K562 (cell line): ENCODE measurements at regions not wholly inside any gene's neighbourhood (a gene's known extent, or its start where the extent isn't known, plus 50 kb on each side); places are given as distances from the start of the nearest gene placed in this dataset.
A peak's percentile ranks its signal among the peaks of the same experiment; 100 is the strongest.

Source experiments
- ATAC-seq: fragments of 200-7000 bp; cut with Tn5 transposase; 3 replicates; pipeline ENCODE4 v1.9.1; 2020; ENCODE audit warnings: moderate library complexity
- BruUV-seq: library from RNA; stranded (reverse); fragments of 400-500 nt; replicated peaks from 2 replicates; lab custom pipeline; 2021; lab: Mats Ljungman, UMichigan
- CTCF ChIA-PET: fragments of 300-600 bp; formaldehyde crosslinking; extraction: SDS; loops from one replicate; lab custom pipeline; 2021; ENCODE audit warnings: low intra/inter-chr PET ratio; lab: Yijun Ruan, JAX
- POLR2A ChIA-PET: fragments of 300-600, 350-650 bp; sonication (Branson Sonifier 250); formaldehyde crosslinking; extraction: SDS; loops from one replicate; lab custom pipeline; 2021; ENCODE audit warnings: antibody characterized with exemption, inconsistent platforms; lab: Yijun Ruan, JAX
- DNase-seq, 4 experiments: peaks; one replicate each; pipeline versions ENCODE4 v3.0.0 to v3.0.0-alpha.2; 2011 to 2018; ENCODE audit warnings: low spot score in 3 of 4, mixed read lengths in 3 of 4; ENCODE audit errors: extremely low read depth in 1 of 4
- FAIRE-seq: peaks from 2 replicates; lab custom pipeline; 2011; peaks lifted over from hg19 to GRCh38; lab: Jason Lieb, UNC
- H2AFZ ChIP-seq: 2 replicates; pipeline ENCODE4 v1.6.0; 2011; ENCODE audit warnings: low read depth, low read length, control low read depth, inconsistent platforms
- H3K27ac ChIP-seq: fragments of 200-600 bp; 3 replicates; pipeline ENCODE4 v1.8.0; 2011; ENCODE audit warnings: low read depth, mild to moderate bottlenecking, control low read depth, inconsistent platforms, low read length, moderate library complexity, mixed read lengths; ENCODE audit errors: extremely low read depth
- H3K27me3 ChIP-seq, 2 experiments: fragments of 300-600 bp in 1 of 2; 2 replicates in 1 of 2; 3 replicates in 1 of 2; pipeline versions ENCODE4 v1.6.0 to v1.8.0; 2011; ENCODE audit warnings: inconsistent platforms in 2 of 2, low read length in 2 of 2, mild to moderate bottlenecking in 1 of 2, mixed read lengths in 1 of 2, moderate library complexity in 1 of 2; ENCODE audit not compliant: control insufficient read depth in 2 of 2, insufficient read depth in 2 of 2
- H3K36me3 ChIP-seq: fragments of 300-600 bp; 3 replicates; pipeline ENCODE4 v1.8.0; 2011; ENCODE audit warnings: mild to moderate bottlenecking, low read length, inconsistent platforms; ENCODE audit not compliant: control insufficient read depth, insufficient read depth
- H3K4me1 ChIP-seq, 2 experiments: fragments of 200-600 bp in 1 of 2; replicated peaks in 1 of 2; 2 replicates in 1 of 2; 3 replicates in 1 of 2; pipeline versions ENCODE4 v1.5.1 to v1.8.0; 2011; ENCODE audit warnings: inconsistent platforms in 2 of 2, low read length in 2 of 2, mild to moderate bottlenecking in 1 of 2, mixed read lengths in 1 of 2, moderate library complexity in 1 of 2; ENCODE audit not compliant: control insufficient read depth in 2 of 2, insufficient read depth in 2 of 2
- H3K4me2 ChIP-seq: 2 replicates; pipeline ENCODE4 v1.6.1; 2011; ENCODE audit warnings: low read length, control low read depth, inconsistent platforms, mixed read lengths; ENCODE audit not compliant: insufficient read depth
- H3K4me3 ChIP-seq: fragments of 200-600 bp; sonication (generic), shearing (Covaris generic); 2 replicates; pipeline ENCODE4 v1.5.1; 2016; ENCODE audit warnings: control low read depth, inconsistent platforms
- H3K79me2 ChIP-seq: fragments of 200-600 bp; 3 replicates; pipeline ENCODE4 v1.8.0; 2011; ENCODE audit warnings: low read length, inconsistent platforms; ENCODE audit not compliant: control insufficient read depth, insufficient read depth
- H3K9ac ChIP-seq, 2 experiments: 2 replicates each; pipeline versions ENCODE4 v1.6.0 to v1.6.1; 2011; ENCODE audit warnings: low read depth in 2 of 2, low read length in 2 of 2, control low read depth in 1 of 2, inconsistent platforms in 1 of 2, mild to moderate bottlenecking in 1 of 2, mixed read lengths in 1 of 2; ENCODE audit not compliant: insufficient read depth in 1 of 2
- H3K9me1 ChIP-seq: one replicate; pipeline ENCODE4 v1.6.0; 2011; ENCODE audit warnings: inconsistent platforms, mild to moderate bottlenecking, low read length, moderate library complexity; ENCODE audit not compliant: control insufficient read depth, insufficient read depth
- H3K9me3 ChIP-seq: replicated peaks from 2 replicates; pipeline ENCODE4 v1.5.1; 2011; ENCODE audit warnings: low read depth, low read length, inconsistent platforms; ENCODE audit not compliant: control insufficient read depth, insufficient read depth
- H4K20me1 ChIP-seq: replicated peaks from 2 replicates; pipeline ENCODE4 v1.6.1; 2011; ENCODE audit warnings: low read length, inconsistent platforms, mixed read lengths; ENCODE audit not compliant: control insufficient read depth, insufficient read depth
- GABPA ChIP-seq: fragments of 200-800 bp; sonication (Bioruptor generic); conservative IDR thresholded peaks from 2 replicates; pipeline ENCODE4 v1.6.1; 2016; ENCODE audit warnings: low read depth, missing genetic modification characterization, missing compliant biosample characterization
- HMG20A ChIP-seq: fragments of 450-650 bp; formaldehyde crosslinking; conservative IDR thresholded peaks from 2 replicates; pipeline ENCODE4 v1.4.0; 2020; ENCODE audit warnings: mild to moderate bottlenecking, mixed read lengths
- LEF1 ChIP-seq: fragments of 450-650 bp; IDR thresholded peaks from 2 replicates; pipeline ENCODE4 v1.6.1; 2016; ENCODE audit warnings: mild to moderate bottlenecking
- NELFE ChIP-seq: IDR thresholded peaks from 2 replicates; pipeline ENCODE4 v1.6.1; 2011; ENCODE audit warnings: mild to moderate bottlenecking; ENCODE audit not compliant: insufficient read depth, insufficient read length
- NR3C1 ChIP-seq: sonication (generic); formaldehyde crosslinking; IDR thresholded peaks from 2 replicates; pipeline ENCODE4 v1.8.1; 2022; ENCODE audit warnings: missing genetic modification reagents
- NRF1 ChIP-seq, 2 experiments: fragments of 450-650 bp; IDR thresholded peaks in 1 of 2; conservative IDR thresholded peaks in 1 of 2; 2 replicates each; pipeline ENCODE4 v1.6.1; 2014; ENCODE audit warnings: mild to moderate bottlenecking in 2 of 2
- POLR2A ChIP-seq: fragments of 450-650 bp; conservative IDR thresholded peaks from 2 replicates; pipeline ENCODE4 v1.6.1; 2016
- PTTG1 ChIP-seq: fragments of 450-650 bp; IDR thresholded peaks from 2 replicates; pipeline ENCODE4 v1.6.1; 2016; ENCODE audit warnings: low read depth, mild to moderate bottlenecking, missing genetic modification characterization, missing compliant biosample characterization
- TRIM24 ChIP-seq, 2 experiments: fragments of 450-650 bp; IDR thresholded peaks; 2 replicates each; pipeline ENCODE4 v1.6.1; 2016
- ZNF184 ChIP-seq: sonication (generic); formaldehyde crosslinking; IDR thresholded peaks from 2 replicates; pipeline ENCODE4 v1.5.0; 2020; ENCODE audit warnings: missing genetic modification reagents
- ZNF354B ChIP-seq: fragments of 250-450 bp; sonication (Bioruptor Pico); IDR thresholded peaks from 2 replicates; pipeline ENCODE4 v1.4.0; 2020
- ZNF444 ChIP-seq: fragments of 250-450 bp; sonication (Bioruptor Pico); IDR thresholded peaks from 2 replicates; pipeline ENCODE4 v1.4.0; 2020; ENCODE audit warnings: mild to moderate bottlenecking, moderate library complexity
- ZNF644 ChIP-seq: fragments of 200-800 bp; sonication (Bioruptor generic); IDR thresholded peaks from 2 replicates; pipeline ENCODE4 v1.6.1; 2016; ENCODE audit warnings: low read depth, missing genetic modification characterization, missing compliant biosample characterization
- ZNF707 ChIP-seq: fragments of 250-450 bp; sonication (Bioruptor Pico); conservative IDR thresholded peaks from 2 replicates; pipeline ENCODE4 v1.8.0; 2022; ENCODE audit warnings: inconsistent platforms, mild to moderate bottlenecking, moderate library complexity
- WGBS: fragments of 100-300 bp; shearing (Covaris generic); methylation state at CpG from one replicate; pipeline ENCODE4 v1.1.6; 2016; ENCODE audit warnings: low coverage, mixed read lengths; ENCODE audit not compliant: insufficient coverage; ENCODE audit errors: missing lambda C conversion rate; 5-methylcytosine and 5-hydroxymethylcytosine counted together
- in situ Hi-C: fragments of 300-500 bp; cut with MboI; formaldehyde crosslinking; loops from 4 replicates; pipeline ENCODE4 v1.15.0; 2018; ENCODE audit warnings: inconsistent platforms, mixed read lengths
- intact Hi-C: fragments of 100-400 bp; cut with micrococcal nuclease; formaldehyde crosslinking; loops from 2 replicates; pipeline ENCODE4 v1.14.2; 2022
- TF ChIP-seq, protein P1 (sequence below), 2 experiments: IDR thresholded peaks; 2 replicates each; pipeline ENCODE4 v1.6.1; 2011; ENCODE audit warnings: borderline replicate concordance in 1 of 2, control low read depth in 1 of 2, low read depth in 1 of 2, low read length in 1 of 2, mild to moderate bottlenecking in 1 of 2, mixed read lengths in 1 of 2, moderate library complexity in 1 of 2; ENCODE audit not compliant: insufficient read depth in 1 of 2, insufficient read length in 1 of 2, poor library complexity in 1 of 2, severe bottlenecking in 1 of 2; ENCODE audit errors: extremely low read depth in 1 of 2

- Histone ChIP-seq H3K27ac (no peak overlapping the region), H3K36me3 (no peaks in the 10 kb centered on the region)
- in situ Hi-C loops, result no loop called here
- ATAC-seq, result no peak
- TF ChIP-seq POLR2A, result no peak
- no peak for TF ChIP-seq ZNF354B (CRISPR knock-in tag)
- TF ChIP-seq PTTG1, result no peak
- TF ChIP-seq HMG20A, result no peak
- no peak for TF ChIP-seq ZNF444
- TF ChIP-seq ZNF644 (tag), result no peak
- no peak for TF ChIP-seq LEF1
- TF ChIP-seq ZNF707, result no peak
- TF ChIP-seq, all 486 proteins: peak for 0
- Histone ChIP-seq H3K4me2 (no peak overlapping the region), H3K79me2 (peaks cover 5% of the 10 kb centered on the region; the same call in 1 of the 3 replicates), H3K4me3 (no peak overlapping the region), H3K27me3 (no peaks in the 10 kb centered on the region), H3K9ac (no peak overlapping the region), H3K9me1 (no peaks in the 10 kb centered on the region), H2AFZ (no peak overlapping the region), H4K20me1 (no peaks in the 10 kb centered on the region), H3K4me1 (no peaks in the 10 kb centered on the region), H3K9me3 (no peaks in the 10 kb centered on the region)
- ChIA-PET CTCF (no interaction called here), POLR2A (no interaction called here)
- FAIRE-seq (no peak), DNase-seq (no peak)
- 0% methylated on average over 4 of the region's 4 CpGs for WGBS
- intact Hi-C loops, result no loop called here
- BruUV-seq, result no TSS peak
These were observed 889.9 kb upstream of the PHF14 start for GRCh38 chr7:10083766-10084165.

GRCh38 chr7:10085231-10085630 is 888.4 kb upstream of the PHF14 start:
- WGBS, result 4% methylated on average over 9 of the region's 9 CpGs
- H3K27me3 ChIP-seq, result no peaks in the 10 kb centered on the region
- no peaks in the 10 kb centered on the region for H3K4me1 ChIP-seq
- TF ChIP-seq TRIM24 (IDR thresholded peaks at IDR 0.05), result no peak
- no peak for TF ChIP-seq NR3C1 (CRISPR knock-in tag)
- TF ChIP-seq NELFE, result no peak
- no peak for TF ChIP-seq ZNF184 (CRISPR knock-in tag)
- peak in 1 of 2 experiments; percentile 32; a peak in 1 of 4 replicates for TF ChIP-seq NRF1 (conservative IDR thresholded peaks at IDR 0.05 in 1 of 2, IDR thresholded peaks at IDR 0.05 in 1 of 2)
- no peak for TF ChIP-seq GABPA
- TF ChIP-seq, protein P1, sequence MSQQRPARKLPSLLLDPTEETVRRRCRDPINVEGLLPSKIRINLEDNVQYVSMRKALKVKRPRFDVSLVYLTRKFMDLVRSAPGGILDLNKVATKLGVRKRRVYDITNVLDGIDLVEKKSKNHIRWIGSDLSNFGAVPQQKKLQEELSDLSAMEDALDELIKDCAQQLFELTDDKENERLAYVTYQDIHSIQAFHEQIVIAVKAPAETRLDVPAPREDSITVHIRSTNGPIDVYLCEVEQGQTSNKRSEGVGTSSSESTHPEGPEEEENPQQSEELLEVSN (IDR thresholded peaks at IDR 0.05; ENCODE audit: borderline replicate concordance in 1 of 2, extremely low read depth in 1 of 2, insufficient read depth in 1 of 2, insufficient read length in 1 of 2, low read depth in 1 of 2, low read length in 1 of 2, poor library complexity in 1 of 2, severe bottlenecking in 1 of 2), result peak in 1 of 2 experiments; percentile 8
- TF ChIP-seq, all 486 proteins: peak for 2
- no peaks in the 10 kb centered on the region for H3K9me3 ChIP-seq
- peak; percentile 53 for ATAC-seq
- peak overlapping the region; percentile 52; the same call in 1 of the 3 replicates for H3K27ac ChIP-seq
- H3K79me2 ChIP-seq, result peaks cover 5% of the 10 kb centered on the region; the same call in 1 of the 3 replicates
- H3K4me3 ChIP-seq, result no peak overlapping the region
- in situ Hi-C loops, result no loop called here
- no peak overlapping the region; the same call in 1 of the 2 replicates for H3K4me2 ChIP-seq
- no peaks in the 10 kb centered on the region for H4K20me1 ChIP-seq
- BruUV-seq, result no TSS peak
- H3K36me3 ChIP-seq, result no peaks in the 10 kb centered on the region
- ChIA-PET POLR2A (no interaction called here), CTCF (no interaction called here)
- intact Hi-C loops, result no loop called here
- H3K9ac ChIP-seq, result no peak overlapping the region
- no peak overlapping the region for H2AFZ ChIP-seq
- FAIRE-seq, result no peak
- peak in 1 of 4 experiments; percentile 32 for DNase-seq
- no peaks in the 10 kb centered on the region for H3K9me1 ChIP-seq
